ENCODE measurements at regions not wholly inside any gene's neighbourhood (a gene's known extent, or its start where the extent isn't known, plus 50 kb on each side); places are given as distances from the start of the nearest gene placed in this dataset.
A peak's percentile ranks its signal among the peaks of the same experiment; 100 is the strongest.

DNA sequence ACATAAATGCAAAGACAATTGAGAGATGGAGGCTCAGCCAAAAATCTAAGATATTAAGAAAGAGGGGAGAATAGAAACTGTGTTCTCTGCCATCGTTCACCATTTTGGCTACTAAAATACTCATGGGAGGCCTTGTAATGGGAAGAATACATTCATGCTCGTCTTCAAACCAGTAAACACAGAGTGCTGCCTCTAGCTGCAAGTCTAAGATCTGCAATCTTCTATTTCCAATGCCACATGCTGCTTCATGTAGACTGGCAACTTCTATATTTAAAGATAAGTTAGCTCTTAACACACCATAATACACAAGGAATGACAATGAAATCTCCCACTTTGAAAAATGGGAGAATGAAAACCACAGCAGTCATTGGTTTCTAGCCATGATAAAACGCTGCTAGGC lies 387.3 kb downstream of the HS3ST3B1 start:
- in situ Hi-C loops (cut with HindIII; ENCODE audit: low pct_unique_long_range_greater_than_20kb, low sequenced_read_pairs), result no loop called here
- no peak for TF ChIP-seq JUND (IDR thresholded peaks at IDR 0.05; ENCODE audit: low read depth)
- DNase-seq (ENCODE audit: low read depth in 1 of 2, low spot score in 1 of 2), result peak in 1 of 2 experiments; percentile 33

- peak in 1 of 2 experiments; percentile 43 for DNase-seq (ENCODE audit: low read depth in 1 of 2, low spot score in 1 of 2)
- no peak for TF ChIP-seq JUND (IDR thresholded peaks at IDR 0.05; ENCODE audit: low read depth)
- in situ Hi-C loops (cut with HindIII; ENCODE audit: low pct_unique_long_range_greater_than_20kb, low sequenced_read_pairs), result no loop called here
These were observed 371.9 kb downstream of the HS3ST3B1 start for GRCh38 chr17:14672830-14673229.

- in situ Hi-C loops (cut with HindIII; ENCODE audit: low pct_unique_long_range_greater_than_20kb, low sequenced_read_pairs), result no loop called here
- DNase-seq (ENCODE audit: low read depth in 1 of 2, low spot score in 1 of 2), result no peak
- no peak for TF ChIP-seq JUND (IDR thresholded peaks at IDR 0.05; ENCODE audit: low read depth)
These were observed 370.0 kb downstream of the HS3ST3B1 start for GRCh38 chr17:14670861-14671260.

DNA sequence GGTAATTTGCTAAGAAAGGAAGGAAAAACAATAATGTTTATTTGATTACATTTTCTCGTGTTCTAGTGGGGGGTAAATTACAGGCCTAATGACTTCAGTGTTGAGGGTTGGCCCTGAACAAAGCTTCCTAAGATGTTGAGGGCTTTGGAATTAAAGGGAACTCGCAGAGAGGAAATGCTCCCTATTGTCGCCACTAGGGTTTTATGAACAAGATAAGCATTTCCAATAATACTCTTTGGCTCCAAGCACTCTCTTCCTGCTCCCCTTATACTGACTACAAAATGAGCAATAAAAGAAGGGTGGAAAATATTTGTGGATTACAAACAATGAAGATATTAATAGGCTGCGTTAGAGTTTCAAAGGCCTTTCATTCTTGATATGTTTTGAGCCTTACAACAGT lies 363.6 kb downstream of the HS3ST3B1 start:
- DNase-seq (ENCODE audit: low read depth in 1 of 2, low spot score in 1 of 2), result no peak
- no peak for TF ChIP-seq JUND (IDR thresholded peaks at IDR 0.05; ENCODE audit: low read depth)
- in situ Hi-C loops (cut with HindIII; ENCODE audit: low pct_unique_long_range_greater_than_20kb, low sequenced_read_pairs), result no loop called here

DNA sequence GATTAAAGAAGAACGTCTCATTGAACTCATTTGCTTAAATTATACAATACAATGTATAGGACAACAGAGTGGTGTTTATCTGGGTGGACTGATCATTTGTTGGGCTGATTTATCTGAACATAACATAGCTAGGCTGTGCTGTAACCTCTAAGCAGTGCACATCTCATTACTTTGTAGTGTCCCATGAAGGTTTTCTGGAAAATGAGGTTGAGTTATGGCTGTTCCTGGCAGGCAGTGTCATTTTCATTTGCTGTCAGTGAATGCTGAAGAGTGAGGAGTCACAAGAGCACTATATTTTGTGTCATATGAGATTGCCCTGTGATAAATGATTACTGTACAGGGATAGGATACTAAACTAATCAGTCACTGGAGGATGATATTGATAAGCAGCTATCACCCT lies 340.2 kb downstream of the HS3ST3B1 start:
- TF ChIP-seq JUND (IDR thresholded peaks at IDR 0.05; ENCODE audit: low read depth), result no peak
- in situ Hi-C loops (cut with HindIII; ENCODE audit: low pct_unique_long_range_greater_than_20kb, low sequenced_read_pairs), result no loop called here
- no peak for DNase-seq (ENCODE audit: low read depth in 1 of 2, low spot score in 1 of 2)

DNA sequence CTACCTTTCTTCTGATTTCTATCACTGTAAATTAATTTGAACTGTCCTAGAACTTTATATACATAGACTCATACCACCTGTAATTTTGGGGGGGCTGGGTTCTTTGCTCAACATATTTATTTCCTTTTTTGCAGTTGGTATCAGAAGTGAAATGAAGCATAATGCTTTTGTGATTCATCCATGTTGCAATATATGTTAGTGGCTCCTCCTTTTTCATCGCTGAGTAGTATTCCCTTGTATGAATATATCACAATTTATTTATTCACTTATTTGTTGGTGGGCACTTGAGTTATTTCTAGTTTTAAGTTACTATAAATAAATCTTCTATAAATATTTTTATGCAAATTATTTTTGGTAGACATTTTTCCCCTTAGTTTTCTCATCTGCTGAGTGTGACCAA lies 336.4 kb downstream of the HS3ST3B1 start:
- no peak for DNase-seq (ENCODE audit: low read depth in 1 of 2, low spot score in 1 of 2)
- in situ Hi-C loops (cut with HindIII; ENCODE audit: low pct_unique_long_range_greater_than_20kb, low sequenced_read_pairs), result no loop called here
- TF ChIP-seq JUND (IDR thresholded peaks at IDR 0.05; ENCODE audit: low read depth), result no peak

DNA sequence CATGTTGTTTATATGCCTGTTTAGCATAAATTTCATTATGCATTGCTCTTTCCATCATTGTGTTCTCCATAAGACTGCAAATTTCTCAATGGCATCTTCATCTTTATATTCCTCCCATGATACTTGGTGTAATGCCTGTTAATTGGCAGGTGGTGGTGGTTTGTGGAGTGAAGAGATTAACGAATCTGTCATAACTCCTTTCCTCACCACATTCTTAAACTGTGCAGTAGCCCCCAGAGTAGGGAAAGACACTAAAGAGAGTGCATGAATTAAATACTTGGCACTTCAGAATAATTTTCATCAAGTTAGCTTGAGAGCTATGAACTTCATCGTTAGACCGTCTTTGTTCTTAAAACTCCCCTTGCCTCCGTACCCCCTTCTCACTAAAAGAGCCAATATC lies 329.7 kb downstream of the HS3ST3B1 start:
- no peak for TF ChIP-seq JUND (IDR thresholded peaks at IDR 0.05; ENCODE audit: low read depth)

DNA sequence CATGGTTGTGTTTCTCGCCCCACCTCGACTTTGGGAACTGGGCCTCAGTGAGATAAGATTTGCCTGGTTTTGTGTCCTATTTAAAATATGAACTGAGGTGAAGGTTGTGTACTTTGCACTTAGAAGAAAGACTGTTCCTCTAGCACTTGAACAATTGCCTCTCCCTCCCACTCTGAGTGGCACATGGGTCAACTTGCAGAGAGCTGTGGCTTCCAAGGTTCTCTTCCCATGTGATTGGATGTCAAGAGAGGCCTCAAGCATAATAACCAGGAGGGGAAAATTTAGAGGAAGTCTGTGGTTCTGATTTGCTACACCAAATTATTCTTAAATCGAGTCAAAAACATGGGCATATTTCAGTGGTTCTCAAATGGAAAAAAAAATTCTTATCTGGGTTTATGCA lies 329.2 kb downstream of the HS3ST3B1 start:
- in situ Hi-C loops (cut with HindIII; ENCODE audit: low pct_unique_long_range_greater_than_20kb, low sequenced_read_pairs), result no loop called here
- DNase-seq (ENCODE audit: low read depth in 1 of 2, low spot score in 1 of 2), result no peak
- TF ChIP-seq JUND (IDR thresholded peaks at IDR 0.05; ENCODE audit: low read depth), result no peak

More for the DNA sequence above, 329.7 kb downstream of the HS3ST3B1 start:
- DNase-seq (ENCODE audit: low read depth in 1 of 2, low spot score in 1 of 2), result no peak
- in situ Hi-C loops (cut with HindIII; ENCODE audit: low pct_unique_long_range_greater_than_20kb, low sequenced_read_pairs), result no loop called here

DNA sequence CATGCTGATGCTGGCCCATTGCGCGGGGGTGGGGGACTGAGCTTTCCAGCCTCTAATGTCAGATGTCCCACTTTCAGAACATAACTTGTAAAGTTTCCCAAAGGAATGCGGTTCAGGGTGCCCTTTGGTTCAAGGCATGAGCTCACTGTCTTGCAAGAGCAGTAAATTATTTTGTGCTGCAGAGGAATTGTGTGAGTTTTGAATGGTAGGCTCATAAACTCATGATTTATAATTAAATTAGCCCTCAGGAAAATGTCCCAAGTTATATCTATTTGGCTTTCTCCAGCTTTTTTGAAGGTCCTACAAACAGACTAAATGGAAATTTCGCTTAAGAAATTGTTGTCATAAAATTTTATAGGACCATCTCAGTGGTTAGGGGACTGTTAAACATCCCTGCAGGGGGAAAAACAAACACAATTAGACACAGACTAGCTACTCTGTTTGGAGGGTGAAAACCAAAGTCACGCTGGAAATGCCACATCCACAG lies 321.8 kb downstream of the HS3ST3B1 start:
- in situ Hi-C loops (cut with HindIII; ENCODE audit: low pct_unique_long_range_greater_than_20kb, low sequenced_read_pairs), result no loop called here
- DNase-seq (ENCODE audit: low read depth in 1 of 2, low spot score in 1 of 2), result no peak
- no peak for TF ChIP-seq JUND (IDR thresholded peaks at IDR 0.05; ENCODE audit: low read depth)

DNA sequence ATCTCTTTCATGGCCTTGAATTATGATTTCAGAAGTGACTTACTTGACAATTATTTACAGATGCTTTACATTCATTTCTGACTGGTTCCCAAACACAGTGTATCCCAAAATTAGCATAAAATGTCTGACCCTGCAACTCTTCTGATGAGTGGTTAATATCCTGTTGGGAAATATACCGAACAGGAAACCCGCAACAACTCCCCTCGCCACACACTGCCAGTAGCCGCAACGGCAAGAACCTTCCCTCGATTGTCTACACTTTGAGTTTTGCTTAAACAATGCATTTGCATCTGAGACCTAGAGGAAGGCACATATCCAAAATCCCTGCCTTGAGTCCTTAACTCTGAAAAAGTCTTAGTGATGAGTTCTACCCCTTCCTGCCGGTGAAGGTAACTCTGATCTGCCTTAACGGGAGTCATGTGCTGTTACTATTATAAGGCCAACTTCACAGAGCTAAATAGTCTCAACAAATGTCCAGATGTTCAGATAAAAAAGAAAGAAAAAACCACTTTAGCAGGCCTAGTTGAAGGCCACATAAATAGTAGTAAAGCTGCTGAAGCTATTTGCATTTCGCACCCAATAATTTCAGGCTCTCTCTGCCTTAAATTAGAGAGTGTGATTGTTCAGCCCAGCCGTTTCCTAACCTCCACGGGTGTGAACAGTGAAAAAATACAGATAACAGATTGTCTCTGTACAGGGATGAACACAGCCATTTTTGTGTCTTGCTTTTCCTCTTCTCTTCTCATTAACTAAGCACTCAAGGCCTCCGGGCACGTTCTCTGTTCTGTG lies 321.1 kb downstream of the HS3ST3B1 start:
- in situ Hi-C loops (cut with HindIII; ENCODE audit: low pct_unique_long_range_greater_than_20kb, low sequenced_read_pairs), result no loop called here
- no peak for TF ChIP-seq JUND (IDR thresholded peaks at IDR 0.05; ENCODE audit: low read depth)
- no peak for DNase-seq (ENCODE audit: low read depth in 1 of 2, low spot score in 1 of 2)

DNA sequence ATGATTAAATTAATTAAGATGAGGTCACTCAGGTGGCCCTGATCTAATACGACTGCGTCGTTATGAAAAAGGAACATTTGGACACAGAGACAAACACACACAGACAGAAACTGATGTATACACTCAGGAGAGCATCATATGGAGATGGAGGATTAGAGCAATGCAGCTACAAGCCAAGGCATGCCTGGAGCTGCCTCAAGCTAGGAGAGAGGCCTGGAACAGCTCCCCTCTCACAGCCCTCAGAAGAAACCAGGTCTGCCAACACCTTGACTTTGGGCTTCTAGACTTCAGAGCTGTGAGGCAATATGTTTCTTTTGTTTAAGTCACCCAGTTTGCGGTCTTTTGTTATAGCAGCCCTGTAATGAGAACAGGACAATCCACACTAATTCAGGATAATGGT lies 318.9 kb downstream of the HS3ST3B1 start:
- TF ChIP-seq JUND (IDR thresholded peaks at IDR 0.05; ENCODE audit: low read depth), result no peak
- in situ Hi-C loops (cut with HindIII; ENCODE audit: low pct_unique_long_range_greater_than_20kb, low sequenced_read_pairs), result no loop called here
- DNase-seq (ENCODE audit: low read depth in 1 of 2, low spot score in 1 of 2), result no peak

DNA sequence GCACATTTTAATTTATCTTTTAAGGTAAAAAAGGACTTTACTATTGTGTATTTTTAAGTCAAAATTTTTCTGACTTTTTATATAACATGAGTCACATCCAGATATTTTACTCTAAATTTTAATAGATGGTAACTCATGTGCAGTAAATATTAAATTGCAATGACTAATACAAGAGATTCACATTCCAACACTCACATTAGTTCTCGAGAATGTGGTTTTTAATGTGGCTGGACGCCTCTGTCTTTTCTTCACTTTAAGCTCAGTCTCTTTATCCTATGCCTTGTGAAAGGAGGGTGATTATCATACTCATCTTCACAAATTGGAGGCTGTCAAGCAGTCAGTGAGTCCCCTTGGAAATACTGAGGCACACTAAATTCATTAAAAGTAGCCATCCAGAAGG lies 315.6 kb downstream of the HS3ST3B1 start:
- DNase-seq (ENCODE audit: low read depth in 1 of 2, low spot score in 1 of 2), result no peak
- no peak for TF ChIP-seq JUND (IDR thresholded peaks at IDR 0.05; ENCODE audit: low read depth)
- in situ Hi-C loops (cut with HindIII; ENCODE audit: low pct_unique_long_range_greater_than_20kb, low sequenced_read_pairs), result no loop called here

DNA sequence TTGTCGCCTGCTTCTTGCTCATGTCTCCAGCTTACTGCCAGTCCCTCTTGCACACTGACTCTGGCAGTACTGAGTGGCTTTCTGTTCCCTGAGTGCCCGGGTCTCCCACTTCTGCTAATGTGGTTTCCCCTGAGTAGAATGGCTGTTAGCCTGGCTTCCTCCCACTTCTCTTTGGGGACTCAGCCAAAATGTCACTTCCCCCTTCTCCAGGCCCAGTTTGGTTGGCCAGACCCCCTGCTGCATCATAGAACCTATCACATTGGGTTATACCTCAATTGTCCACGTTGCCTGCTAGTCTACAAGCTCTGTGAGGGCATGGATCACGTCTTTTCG lies 304.4 kb downstream of the HS3ST3B1 start:
- DNase-seq (ENCODE audit: low read depth in 1 of 2, low spot score in 1 of 2), result no peak
- in situ Hi-C loops (cut with HindIII; ENCODE audit: low pct_unique_long_range_greater_than_20kb, low sequenced_read_pairs), result no loop called here
- TF ChIP-seq JUND (IDR thresholded peaks at IDR 0.05; ENCODE audit: low read depth), result no peak
